Sciatic nerve (tissue), 2 donors: ENCODE measurements at regions not wholly inside any gene's neighbourhood (a gene's known extent, or its start where the extent isn't known, plus 50 kb on each side); places are given as distances from the start of the nearest gene placed in this dataset.

Experiments used
- ATAC-seq: fragments of 200-7000 bp; cut with Tn5 transposase; one replicate; pipeline ENCODE4 v1.9.1; 2020; ENCODE audit warnings: mild to moderate bottlenecking, moderate library complexity
- DNase-seq: peaks from one replicate; pipeline ENCODE4 v3.0.0-alpha.2; 2020; ENCODE audit warnings: low spot score
- intact Hi-C: fragments of 100-400 bp; cut with DNase I; formaldehyde crosslinking; loops from one replicate; pipeline ENCODE4 v1.14.2; 2022
- donor health status: DM: no; HTN: no; CAD: no.
- donor health status: DM: no; HTN: no; CAD: no.

- ATAC-seq: peak; percentile 41
- DNase-seq: no peak
- intact Hi-C loops: no loop called here
Observed at GRCh38 chr6:167392631-167393316, 67.9 kb downstream of the TTLL2 start.

DNA sequence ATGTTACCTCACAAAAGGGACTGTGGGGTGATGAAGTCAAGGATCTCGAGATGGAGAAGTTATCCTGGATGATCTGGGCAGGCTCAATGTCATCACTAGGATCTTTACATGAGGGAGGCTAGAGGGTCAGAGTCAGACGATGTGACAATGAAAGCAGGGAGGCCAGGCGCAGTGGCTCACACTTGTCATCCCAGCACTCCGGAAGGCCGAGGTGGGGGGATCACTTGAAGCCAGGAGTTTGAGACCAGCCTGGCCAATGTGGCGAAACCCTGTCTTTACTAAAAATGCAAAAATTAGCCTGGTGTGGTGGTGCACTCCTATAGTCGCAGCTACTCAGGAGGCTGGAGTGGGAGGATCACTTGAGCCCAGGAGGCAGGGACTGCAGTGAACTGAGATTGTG, 68.8 kb downstream of the TTLL2 start:
- intact Hi-C loops: no loop called here

DNA sequence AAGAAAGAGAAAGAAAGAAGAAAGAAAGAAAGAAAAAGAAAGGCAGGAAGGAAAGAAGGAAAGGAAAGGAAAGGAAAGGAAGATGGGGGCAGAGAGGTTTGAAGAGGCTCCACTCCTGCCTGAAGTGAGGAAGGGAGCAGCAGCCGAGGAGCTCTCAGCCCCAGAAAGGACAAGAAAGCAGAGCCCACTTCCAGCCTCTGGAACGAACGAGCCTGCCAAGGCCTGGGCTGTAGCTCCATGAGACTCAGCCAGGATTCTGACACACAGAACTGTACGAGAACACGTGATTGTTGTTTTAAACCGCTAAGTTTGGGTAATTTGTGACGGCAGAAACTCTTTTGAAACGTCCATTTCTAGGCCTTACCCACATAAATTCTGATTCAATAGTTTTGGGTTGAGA, 69.5 kb downstream of the TTLL2 start:
- ATAC-seq (peak; percentile 61), DNase-seq (peak; percentile 47)
- intact Hi-C loops: no loop called here

More for the DNA sequence above, 68.8 kb downstream of the TTLL2 start:
- DNase-seq (peak; percentile 37), ATAC-seq (no peak)

- intact Hi-C loops: no loop called here
- no peak for ATAC-seq
- peak; percentile 32 for DNase-seq
Observed at GRCh38 chr6:167394820-167395219, 69.9 kb downstream of the TTLL2 start.

DNA sequence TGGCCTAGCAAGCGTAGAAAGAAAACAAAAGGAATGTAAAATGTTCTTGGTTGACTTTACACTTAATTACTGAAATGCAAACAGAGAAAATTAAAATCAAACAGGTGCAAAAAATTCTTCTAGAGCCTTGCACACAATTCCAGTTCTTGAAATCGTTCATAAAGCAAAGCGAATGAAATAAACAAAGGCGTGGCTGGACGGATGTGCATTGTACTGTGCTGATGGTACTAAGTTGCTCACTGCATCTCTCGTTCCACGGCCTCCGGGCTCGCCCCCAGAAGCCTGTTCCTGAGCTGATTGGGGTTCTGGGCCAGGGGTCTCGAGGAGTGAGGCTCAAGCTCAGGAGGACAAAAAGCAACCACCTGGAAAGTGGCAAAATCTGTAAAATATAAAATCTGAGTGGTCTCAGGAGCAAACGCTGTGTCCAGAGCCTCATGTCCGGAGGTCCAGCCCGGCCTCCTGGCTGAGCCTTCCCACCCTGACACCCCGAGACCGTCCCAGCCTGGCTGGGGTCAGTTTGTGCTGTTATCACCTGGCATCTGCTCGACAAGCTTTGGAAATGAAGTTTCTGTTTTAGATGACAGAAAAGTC, 71.3 kb downstream of the TTLL2 start:
- intact Hi-C loops: no loop called here
- DNase-seq (no peak), ATAC-seq (no peak)

DNA sequence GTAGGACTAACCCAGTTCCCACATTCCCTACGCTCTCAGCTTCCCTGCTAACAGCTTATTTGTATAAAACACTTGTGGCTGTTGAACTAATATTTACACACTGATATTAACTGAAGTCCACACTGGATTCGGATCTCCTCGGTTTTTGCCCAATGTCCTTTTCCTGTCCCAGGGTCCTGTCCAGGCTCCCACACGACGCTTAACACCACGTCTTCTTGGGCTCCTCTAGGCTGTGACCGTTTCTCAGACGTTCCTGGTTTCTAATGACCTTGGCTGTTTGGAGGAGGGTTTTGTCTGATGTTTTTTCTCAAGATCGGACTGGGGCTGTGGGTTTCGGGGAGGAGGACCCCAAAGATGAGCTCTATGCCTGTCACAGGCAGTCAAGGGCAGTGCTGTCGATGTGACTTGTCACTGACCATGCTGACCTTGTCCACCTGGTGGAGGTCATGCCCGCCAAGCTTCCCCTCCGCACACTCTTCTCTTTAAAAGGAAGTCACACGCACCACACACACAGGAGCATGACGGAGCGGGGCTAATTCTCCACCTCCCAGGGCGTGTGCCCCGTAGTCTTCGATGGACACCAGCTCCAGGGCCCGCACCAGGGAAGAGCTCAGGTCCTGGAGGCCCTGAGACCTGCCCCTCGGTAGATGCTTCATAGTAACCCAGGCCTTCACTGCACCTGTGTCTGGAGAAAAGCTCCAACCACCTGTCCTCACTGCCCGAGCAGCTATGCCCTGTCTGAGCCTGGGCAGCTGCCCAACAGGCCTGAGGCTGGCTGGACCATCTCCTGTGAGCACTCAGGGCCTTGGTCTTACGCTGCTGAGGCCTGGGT, 72.0 kb downstream of the TTLL2 start:
- no peak for ATAC-seq
- no peak for DNase-seq
- intact Hi-C loops: no loop called here

DNA sequence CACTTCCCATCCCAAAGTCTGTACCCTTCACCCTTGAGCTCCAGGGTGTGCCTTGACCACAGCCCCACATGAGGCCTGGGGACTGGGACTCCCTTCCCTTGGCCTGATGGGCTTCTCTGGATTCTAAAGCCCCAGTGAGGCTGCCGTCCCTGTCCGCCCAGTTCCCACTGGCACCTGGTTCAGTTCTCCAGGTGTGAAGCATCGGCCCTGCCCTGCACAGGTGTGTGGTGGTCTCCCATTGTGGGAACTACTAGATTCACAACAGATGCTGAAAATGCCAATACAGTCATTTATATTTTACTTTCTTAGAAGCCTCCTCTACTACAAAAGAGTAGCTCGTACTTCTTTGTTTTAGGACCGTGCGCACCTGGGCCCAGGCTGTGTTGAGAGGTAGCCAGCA, 72.8 kb downstream of the TTLL2 start:
- ATAC-seq (no peak), DNase-seq (no peak)
- intact Hi-C loops: no loop called here

GRCh38 chr6:167398214-167399050, 73.5 kb downstream of the TTLL2 start:
- no peak for ATAC-seq
- intact Hi-C loops: no loop called here
- DNase-seq: no peak

DNA sequence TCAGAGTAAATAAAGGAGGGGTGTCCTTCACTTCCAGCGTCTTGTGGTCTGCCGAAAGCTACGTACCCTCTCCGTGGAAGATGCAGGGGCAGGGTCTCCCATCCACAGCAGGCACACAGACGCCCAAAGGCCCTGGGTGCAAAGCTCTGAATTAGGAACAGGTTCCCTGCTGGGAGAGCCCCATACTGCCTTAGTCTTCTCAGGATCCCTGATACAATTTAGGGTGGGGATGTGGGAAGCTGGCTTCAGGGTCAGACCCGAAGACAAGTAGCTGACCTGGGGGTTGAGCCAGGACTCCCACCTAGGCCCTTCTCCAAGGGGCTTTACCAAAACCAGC, 74.1 kb downstream of the TTLL2 start:
- intact Hi-C loops: no loop called here
- DNase-seq: no peak
- ATAC-seq: no peak

GRCh38 chr6:167399599-167399998, 74.7 kb downstream of the TTLL2 start:
- ATAC-seq: no peak
- DNase-seq: no peak
- intact Hi-C loops: no loop called here

GRCh38 chr6:167400482-167401138, 75.7 kb downstream of the TTLL2 start:
- ATAC-seq (no peak), DNase-seq (no peak)
- intact Hi-C loops: no loop called here

GRCh38 chr6:167401525-167402194, 76.8 kb downstream of the TTLL2 start:
- DNase-seq (no peak), ATAC-seq (no peak)
- intact Hi-C loops: no loop called here

DNA sequence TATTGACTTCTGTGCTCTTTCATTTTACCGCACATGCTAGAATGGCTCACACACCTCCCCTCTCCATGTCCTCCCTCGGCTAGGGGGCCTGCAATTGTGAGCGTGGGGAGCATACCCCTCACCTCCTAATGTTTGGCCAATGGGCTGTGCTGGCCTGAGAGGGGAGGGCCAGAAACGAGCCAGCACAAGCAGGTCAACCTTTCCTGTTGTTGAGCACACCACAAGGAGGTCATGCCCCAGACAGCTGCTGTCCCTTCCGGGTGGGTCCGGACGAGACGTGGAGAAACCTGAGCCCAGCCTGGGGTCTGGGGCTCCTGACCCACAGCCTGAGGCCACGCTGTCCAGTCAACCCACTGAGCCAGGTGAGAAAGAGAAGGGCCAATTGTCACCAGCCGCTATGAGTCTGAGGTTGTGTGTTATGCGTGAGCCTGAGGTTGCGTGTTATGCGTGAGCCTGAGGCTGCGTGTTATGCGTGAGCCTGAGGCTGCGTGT, 77.4 kb downstream of the TTLL2 start:
- intact Hi-C loops: no loop called here
- ATAC-seq: no peak

GRCh38 chr6:167403427-167403826, 78.5 kb downstream of the TTLL2 start:
- intact Hi-C loops: no loop called here
- ATAC-seq (no peak), DNase-seq (no peak)

More for the DNA sequence above, 77.4 kb downstream of the TTLL2 start:
- no peak for DNase-seq

DNA sequence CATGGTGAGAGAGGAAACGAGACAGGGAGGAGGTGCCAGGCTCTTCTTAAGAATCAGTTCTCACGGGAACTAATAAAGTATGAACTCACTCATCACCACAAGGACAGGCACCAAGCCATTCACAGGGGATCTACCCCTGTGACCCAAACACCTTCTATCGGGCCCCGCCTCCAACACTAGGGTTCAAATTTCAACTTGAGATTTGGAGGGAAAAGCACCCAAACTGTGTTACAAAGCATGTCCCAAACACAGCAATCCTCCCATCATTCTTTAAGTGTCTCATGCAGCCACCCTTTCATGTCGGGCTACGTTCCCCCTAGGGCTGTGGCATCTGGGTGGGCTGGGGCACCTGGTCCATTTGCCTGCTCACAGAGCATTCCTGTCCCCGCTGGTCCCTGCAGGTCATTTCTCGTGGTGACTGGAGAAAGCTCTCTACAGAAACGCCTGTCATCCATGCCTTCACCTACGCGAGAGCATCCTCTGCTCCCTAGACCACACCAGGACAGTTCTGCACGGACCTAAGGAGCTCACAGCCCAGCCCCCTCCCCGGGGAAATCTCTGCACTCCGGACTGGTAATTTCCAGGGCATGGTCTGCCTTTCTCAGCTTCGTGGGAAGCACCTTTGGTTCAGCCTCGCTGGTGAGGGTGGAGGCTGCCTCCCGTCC, 79.6 kb downstream of the TTLL2 start:
- DNase-seq (no peak), ATAC-seq (no peak)
- intact Hi-C loops: no loop called here

- intact Hi-C loops: no loop called here
- ATAC-seq: no peak
Observed at GRCh38 chr6:167405778-167406532, 81.1 kb downstream of the TTLL2 start.

More at GRCh38 chr6:167405778-167406532, 81.1 kb downstream of the TTLL2 start:
- no peak for DNase-seq
